Inflammatory macrophage treated with lipopolysaccharide for 4 hours (primary cell): ENCODE measurements at regions not wholly inside any gene's neighbourhood (a gene's known extent, or its start where the extent isn't known, plus 50 kb on each side); places are given as distances from the start of the nearest gene placed in this dataset.

Experiments
- DNase-seq: peaks from one replicate; pipeline ENCODE4 v3.0.0-alpha.2; 2020

DNA sequence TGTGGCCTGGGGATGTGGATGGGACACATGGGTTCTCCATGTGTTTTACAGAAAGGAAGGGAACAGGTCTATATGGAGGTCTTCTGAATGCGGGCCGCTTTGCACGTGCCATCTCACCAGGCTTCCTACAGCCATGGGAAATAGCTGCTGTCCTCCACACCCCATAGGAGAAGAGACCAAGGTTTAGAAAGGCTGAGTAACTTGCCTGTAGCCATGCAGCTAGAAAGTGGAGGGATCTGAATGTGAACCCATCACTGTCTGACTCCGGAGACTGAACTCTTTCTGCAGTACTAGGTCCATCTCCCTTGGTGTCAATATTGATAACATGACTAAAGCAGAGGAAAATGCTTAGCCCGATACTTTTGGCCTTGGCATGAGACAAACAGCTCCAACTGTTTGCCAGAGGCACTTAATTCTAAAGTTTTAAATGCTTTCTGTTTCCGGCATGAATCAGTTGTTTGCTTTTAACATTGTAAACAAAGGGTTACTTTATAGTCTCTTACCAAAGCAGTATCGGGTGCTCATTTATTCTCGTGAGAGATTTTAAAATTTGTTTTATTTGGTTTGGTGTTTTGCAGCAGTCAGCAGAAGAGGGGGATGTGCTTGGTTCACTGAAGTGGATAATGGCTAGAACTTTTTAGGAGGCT, 64.8 kb upstream of the LOXL4 start:
- DNase-seq: no peak

- peak; percentile 59 for DNase-seq
Measured at GRCh38 chr10:98331885-98332284, 63.9 kb upstream of the LOXL4 start.

DNA sequence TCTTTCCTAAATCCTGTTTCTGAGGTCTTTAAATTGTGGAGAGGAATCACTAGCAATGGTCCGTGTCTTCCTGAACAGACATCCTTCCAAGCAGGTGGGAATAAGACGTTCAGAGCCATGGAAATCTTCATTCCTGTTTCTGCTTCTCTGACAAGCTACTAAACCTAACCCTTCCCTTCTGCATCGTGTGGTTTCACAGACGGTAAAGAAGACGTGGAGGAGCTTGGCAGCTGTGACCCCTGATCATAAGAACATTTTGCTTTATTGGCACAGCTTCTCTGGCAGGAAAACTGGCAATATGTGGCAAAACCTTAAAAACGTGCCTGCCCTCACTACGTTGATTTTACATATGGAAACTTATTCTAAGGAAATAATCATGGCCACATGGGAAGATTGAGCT, 63.0 kb upstream of the LOXL4 start:
- no peak for DNase-seq

GRCh38 chr10:98328640-98329039, 60.6 kb upstream of the LOXL4 start:
- DNase-seq: no peak

GRCh38 chr10:98328163-98328562, 60.2 kb upstream of the LOXL4 start:
- no peak for DNase-seq

DNA sequence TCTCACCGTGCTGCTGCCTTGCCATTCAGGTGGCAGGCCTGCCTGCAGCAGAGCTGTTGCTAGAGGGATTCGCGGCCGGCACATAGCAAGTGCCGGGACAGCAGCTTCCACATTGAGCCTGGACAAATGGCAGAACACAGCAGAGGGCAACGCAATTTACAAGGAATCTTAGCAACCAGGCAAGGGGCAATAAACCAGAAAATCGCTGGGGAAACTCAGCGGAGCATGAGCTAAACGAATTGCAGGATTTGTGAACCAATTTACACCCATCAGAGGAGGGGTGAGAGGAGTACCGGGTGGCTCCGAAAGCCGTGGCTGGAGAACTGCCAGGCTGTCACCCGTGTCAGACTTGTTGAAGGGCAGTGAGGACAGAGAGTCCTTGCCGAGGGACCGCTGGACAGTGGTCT, 58.6 kb upstream of the LOXL4 start:
- DNase-seq: no peak

DNA sequence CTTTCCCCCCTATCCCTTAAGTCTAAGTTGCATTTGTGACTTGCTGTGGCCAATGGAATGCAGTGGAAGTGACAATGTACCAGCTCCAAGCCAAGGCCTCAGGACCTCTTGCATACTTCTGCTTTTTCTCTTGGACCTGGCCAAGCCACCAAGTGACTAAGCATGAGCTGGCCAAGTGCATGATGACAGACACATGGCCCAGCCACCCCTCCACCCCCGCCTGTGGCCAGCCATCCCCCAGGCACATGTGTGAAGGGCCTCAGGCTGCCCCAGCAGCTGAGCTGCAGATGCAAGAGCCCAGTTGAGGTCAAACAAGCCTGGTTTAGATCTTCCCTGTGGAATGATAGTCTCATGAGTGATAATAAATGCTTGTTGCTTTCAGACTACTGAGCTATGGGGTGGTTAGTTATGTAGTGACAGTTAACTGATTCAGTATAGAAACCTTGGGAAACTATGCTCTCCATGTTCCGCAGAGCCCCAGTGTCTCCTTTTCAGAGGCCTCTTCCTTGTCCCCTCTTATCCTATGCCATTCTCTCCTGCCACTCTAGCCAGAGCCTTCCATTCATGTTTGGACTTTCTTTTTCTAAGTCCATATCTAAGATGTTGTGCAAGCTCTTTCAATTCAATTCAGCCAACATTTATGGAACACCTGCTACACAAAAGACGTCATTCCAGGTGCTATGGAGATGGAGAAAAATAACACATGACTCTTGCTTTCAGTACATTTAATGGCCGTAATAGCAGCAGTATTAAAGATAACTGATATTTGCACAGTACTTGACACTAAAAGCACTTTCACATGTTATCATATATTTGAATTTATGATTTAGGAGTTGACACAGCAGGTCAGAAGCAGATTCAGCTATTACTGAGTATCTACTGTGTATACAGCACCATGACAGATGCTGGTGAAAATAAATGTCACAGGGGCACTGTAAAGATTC, 55.5 kb upstream of the LOXL4 start:
- DNase-seq: peak; percentile 97

- no peak for DNase-seq
Measured at GRCh38 chr10:98321186-98321780, 53.3 kb upstream of the LOXL4 start.

DNA sequence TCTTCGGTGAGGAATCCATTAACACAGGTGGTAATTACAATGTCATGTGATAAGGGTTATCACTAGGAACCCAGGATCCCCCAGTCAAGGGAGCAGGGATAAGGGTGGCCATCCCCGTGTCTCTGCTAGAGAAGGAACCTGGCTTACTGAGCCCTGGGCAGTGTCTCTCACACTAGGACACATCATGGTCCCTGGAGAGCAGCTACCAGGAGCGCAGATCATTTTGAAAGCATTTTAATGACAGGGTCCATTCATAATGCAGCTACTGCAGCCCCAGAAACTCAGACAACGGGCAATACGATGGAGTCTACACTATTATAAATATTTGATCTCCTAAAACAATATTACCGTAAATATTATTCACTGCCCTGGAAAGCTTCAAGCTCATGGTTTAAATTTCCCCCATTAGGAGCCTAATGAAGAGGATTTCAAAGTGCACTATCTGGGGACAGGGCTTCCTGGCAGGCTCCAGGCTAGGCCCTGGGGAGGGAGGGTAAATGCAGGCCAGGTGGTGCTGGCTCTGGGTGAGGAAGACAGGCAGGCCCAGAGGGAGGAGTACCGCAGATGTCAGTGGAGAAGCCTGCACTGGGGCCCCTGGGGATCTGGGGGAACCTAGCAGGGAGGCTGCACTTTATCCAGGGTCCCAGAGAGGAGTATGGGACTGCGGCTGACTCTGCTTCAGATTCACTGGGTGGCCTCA, 52.6 kb upstream of the LOXL4 start:
- no peak for DNase-seq

DNA sequence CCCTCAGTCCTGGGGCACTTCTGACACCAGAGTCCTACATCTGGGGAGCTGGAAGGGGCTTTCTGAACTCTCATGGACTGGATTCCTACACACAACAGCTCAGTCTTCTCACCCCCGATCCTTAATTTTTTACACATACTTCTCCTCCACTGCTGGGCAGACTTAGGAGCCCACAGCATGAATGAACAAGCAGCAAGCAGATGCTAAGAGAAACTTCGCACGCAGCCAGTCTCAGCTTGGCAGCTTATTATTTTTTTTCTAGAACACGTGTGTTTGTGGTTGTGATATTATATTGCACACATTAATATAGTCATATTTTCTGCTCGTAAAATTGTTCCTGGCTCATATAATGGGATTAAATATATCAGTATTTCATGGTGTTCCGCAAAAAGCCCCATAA, 50.9 kb upstream of the LOXL4 start:
- DNase-seq: no peak
